GM12864 (cell line): ENCODE measurements at regions not wholly inside any gene's neighbourhood (a gene's known extent, or its start where the extent isn't known, plus 50 kb on each side); places are given as distances from the start of the nearest gene placed in this dataset.

Experiments
- DNase-seq: peaks from one replicate; pipeline ENCODE4 v3.0.0-alpha.2; 2011; ENCODE audit warnings: low read depth
- H3K4me3 ChIP-seq: 2 replicates; pipeline ENCODE4 v1.5.1; 2011; ENCODE audit warnings: mild to moderate bottlenecking, low read depth, low read length, control low read depth
- CTCF ChIP-seq: IDR thresholded peaks from 2 replicates; pipeline ENCODE4 v1.5.1; 2011; ENCODE audit warnings: low read depth, mild to moderate bottlenecking, moderate library complexity, low read length, control low read depth, inconsistent platforms; ENCODE audit errors: missing control alignments

- TF ChIP-seq CTCF, result no peak
- no peak overlapping the region for H3K4me3 ChIP-seq
- DNase-seq, result no peak
Measured at GRCh38 chr9:13047827-13048587, 231.5 kb downstream of the MPDZ start.

- DNase-seq, result no peak
- no peak overlapping the region for H3K4me3 ChIP-seq
- no peak for TF ChIP-seq CTCF
Measured at GRCh38 chr9:13049223-13049622, 230.3 kb downstream of the MPDZ start.

DNA sequence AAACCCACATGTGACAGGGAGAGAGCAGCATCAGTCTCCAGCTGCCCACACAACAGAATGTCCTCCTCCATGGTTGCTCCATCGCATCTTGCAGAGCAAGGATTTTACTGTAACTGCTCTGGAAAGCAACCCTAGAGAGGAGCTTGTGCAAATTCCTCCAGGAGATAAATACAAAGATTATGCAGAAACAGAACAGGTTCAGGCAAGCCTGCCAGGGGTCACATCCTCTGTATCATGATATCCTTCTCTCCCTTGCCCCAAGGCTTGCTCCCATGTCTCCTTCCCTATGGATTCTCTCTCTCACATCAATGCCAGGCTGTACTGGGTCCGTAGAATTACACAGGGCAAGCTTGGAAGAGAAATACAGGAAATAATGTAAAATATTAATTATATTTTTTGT lies 226.0 kb downstream of the MPDZ start:
- no peak for DNase-seq
- no peak overlapping the region for H3K4me3 ChIP-seq
- TF ChIP-seq CTCF, result no peak

DNA sequence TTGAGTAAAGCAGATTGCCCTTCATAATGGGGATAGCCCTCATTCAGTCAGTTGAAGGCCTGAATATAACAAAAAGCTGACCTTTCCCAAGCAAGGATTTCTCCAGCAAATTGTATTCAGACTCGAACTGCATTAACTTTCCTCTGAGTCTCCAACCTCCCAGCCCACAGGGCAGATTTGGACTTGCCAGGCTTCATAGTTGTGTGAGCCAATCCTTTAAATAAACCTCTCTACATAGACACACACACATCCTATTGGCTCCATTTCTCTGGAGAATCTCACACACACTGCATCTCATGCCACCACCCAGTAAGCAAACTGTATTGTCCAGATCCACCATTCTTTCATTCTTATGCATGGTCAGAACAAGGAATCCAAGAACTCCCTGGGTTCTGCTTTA lies 225.1 kb downstream of the MPDZ start:
- no peak overlapping the region for H3K4me3 ChIP-seq

More for the DNA sequence above, 225.1 kb downstream of the MPDZ start:
- DNase-seq, result no peak
- no peak for TF ChIP-seq CTCF
